Omental fat pad (tissue), 3 donors: ENCODE measurements at regions not wholly inside any gene's neighbourhood (a gene's known extent, or its start where the extent isn't known, plus 50 kb on each side); places are given as distances from the start of the nearest gene placed in this dataset.

Experiments used
- ATAC-seq: fragments of 150-250 bp; one replicate; pipeline ENCODE4 v1.9.1; 2016; ENCODE audit warnings: mild to moderate bottlenecking, moderate library complexity; ENCODE audit not compliant: low FRiP score
- DNase-seq: peaks from one replicate; pipeline ENCODE4 v3.0.0-alpha.2; 2019; ENCODE audit warnings: low spot score
- TF ChIP-seq, protein P1 (sequence below), 3 donors: fragments of 450-650 bp; IDR thresholded peaks; one replicate each; pipeline ENCODE4 v1.5.1; 2016 to 2017; ENCODE audit warnings: antibody characterized with exemption in 3 of 3, mild to moderate bottlenecking in 3 of 3, moderate library complexity in 2 of 3

DNA sequence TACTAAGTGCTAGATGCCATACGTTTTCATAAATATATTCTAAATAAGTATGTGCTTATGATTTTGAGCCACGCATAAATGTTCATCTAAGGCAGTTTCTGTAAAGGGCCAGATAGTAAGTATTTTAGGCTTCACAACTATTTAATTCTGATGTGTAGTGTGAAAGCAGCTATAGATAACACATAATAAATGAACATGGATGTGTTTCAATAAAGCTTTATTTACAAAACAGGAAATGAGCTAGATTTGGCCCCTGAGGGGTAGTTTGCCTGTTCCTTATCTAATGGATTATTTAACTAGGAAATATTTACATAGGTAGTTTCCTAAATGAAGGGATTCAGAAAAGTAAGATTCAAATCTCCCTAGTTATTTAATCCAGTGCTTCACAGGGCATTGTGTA lies 557.6 kb upstream of the PKN2 start:
- DNase-seq (no peak), ATAC-seq (no peak)
- TF ChIP-seq, protein P1, sequence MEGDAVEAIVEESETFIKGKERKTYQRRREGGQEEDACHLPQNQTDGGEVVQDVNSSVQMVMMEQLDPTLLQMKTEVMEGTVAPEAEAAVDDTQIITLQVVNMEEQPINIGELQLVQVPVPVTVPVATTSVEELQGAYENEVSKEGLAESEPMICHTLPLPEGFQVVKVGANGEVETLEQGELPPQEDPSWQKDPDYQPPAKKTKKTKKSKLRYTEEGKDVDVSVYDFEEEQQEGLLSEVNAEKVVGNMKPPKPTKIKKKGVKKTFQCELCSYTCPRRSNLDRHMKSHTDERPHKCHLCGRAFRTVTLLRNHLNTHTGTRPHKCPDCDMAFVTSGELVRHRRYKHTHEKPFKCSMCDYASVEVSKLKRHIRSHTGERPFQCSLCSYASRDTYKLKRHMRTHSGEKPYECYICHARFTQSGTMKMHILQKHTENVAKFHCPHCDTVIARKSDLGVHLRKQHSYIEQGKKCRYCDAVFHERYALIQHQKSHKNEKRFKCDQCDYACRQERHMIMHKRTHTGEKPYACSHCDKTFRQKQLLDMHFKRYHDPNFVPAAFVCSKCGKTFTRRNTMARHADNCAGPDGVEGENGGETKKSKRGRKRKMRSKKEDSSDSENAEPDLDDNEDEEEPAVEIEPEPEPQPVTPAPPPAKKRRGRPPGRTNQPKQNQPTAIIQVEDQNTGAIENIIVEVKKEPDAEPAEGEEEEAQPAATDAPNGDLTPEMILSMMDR (IDR thresholded peaks at IDR 0.05): no peak

DNA sequence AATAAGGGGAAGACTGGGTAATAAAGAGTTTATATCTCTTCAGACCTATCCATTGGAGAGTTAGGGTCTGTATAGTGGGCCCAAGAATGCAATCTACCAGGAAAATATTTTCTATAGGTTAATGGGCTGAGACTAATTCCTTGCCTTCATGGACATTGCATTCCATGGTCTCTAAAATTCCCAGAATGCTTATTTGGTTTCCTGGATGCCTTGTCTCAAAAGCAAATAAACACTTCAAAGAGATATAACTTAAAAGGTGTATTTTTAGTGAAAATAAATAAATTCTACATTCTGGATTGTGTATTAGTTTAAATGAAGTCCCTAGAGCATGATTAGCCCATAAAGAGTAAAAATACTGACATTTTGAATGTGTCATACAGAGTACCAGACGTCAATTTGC lies 550.1 kb upstream of the PKN2 start:
- DNase-seq (no peak), ATAC-seq (no peak)
- TF ChIP-seq, protein P1 (IDR thresholded peaks at IDR 0.05): no peak

DNA sequence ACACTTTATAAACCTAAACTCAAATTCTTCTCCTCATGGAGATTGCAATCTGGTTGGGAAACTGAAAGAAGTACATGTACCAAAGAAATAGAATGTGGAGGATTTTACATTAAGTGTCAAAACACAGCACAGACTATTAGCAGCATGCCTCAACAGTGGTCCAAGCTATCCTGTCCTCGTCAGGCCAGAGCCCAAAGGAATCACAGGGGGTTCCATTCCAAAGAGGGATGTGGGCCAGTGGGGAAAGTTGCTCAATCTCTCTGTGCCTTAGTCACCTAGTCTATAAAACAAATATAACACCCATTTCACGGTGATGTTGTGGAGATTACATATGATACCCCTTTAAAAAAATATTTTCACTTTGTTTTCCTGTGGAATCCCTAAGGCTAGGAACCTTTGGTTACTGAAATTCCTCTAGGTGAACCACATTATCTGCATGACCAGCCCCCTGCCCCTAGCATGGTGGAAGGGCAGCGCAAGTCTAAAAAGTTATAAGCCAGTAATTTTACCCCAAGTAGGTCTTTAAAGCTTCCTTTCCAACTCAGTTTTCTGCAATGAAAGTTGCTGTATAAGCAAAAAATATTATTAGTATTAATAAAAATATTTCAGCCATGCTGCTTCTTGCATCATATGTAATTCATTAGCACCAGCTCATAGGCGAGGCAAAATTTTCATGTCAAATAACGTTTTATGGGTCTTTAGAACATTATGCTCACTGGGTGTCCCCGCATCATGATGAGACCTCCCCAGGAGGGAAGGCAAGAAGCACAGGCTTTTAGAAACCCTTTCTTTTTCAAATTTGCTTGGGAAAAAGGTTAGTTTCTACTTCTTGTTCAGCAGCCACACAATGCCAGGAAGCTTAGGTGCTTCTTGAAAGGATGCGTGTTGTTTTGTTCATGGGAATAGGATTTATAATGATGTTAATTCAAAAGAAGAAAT lies 548.8 kb upstream of the PKN2 start:
- TF ChIP-seq, protein P1 (IDR thresholded peaks at IDR 0.05): no peak
- ATAC-seq (no peak), DNase-seq (no peak)

DNA sequence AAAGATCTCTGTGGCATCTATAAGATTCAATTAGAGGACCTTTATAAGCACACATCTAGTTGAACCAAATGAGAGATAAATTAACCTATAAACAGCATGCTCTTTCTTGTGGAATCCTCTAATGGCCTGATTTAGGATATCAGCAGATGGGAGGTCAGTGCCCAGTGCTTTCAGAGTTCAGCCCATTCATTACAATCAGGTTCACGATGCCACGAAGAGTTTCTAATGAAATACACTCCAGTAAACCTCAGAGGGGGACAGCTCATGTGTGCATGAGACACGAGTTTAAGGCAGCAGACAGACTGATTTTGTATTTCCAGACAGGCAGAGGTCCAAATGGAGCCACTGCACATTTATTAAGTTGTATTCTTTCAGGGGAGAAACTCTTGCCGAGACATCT lies 544.4 kb upstream of the PKN2 start:
- TF ChIP-seq, protein P1 (IDR thresholded peaks at IDR 0.05): no peak
- no peak for ATAC-seq

DNA sequence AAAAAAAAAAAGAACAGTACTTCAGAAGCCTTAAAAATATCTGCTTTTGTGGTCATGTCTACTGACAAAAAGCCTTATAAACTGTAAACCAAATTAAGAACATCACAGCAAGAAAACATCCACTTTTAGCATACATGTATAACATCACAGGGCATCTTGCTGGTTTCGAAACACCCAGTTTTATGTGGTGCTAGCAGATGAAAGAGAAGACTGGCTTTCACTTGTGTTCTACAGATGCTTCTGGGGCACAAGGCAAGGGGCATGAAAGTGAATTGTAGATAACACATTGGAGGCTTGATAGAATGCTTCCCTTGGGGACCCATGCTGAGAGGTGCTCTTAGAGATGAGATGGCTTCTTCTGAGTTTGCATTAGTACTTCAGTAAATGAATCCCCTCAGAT lies 543.7 kb upstream of the PKN2 start:
- TF ChIP-seq, protein P1 (IDR thresholded peaks at IDR 0.05): no peak
- DNase-seq (no peak), ATAC-seq (no peak)

More for the DNA sequence above, 544.4 kb upstream of the PKN2 start:
- no peak for DNase-seq

DNA sequence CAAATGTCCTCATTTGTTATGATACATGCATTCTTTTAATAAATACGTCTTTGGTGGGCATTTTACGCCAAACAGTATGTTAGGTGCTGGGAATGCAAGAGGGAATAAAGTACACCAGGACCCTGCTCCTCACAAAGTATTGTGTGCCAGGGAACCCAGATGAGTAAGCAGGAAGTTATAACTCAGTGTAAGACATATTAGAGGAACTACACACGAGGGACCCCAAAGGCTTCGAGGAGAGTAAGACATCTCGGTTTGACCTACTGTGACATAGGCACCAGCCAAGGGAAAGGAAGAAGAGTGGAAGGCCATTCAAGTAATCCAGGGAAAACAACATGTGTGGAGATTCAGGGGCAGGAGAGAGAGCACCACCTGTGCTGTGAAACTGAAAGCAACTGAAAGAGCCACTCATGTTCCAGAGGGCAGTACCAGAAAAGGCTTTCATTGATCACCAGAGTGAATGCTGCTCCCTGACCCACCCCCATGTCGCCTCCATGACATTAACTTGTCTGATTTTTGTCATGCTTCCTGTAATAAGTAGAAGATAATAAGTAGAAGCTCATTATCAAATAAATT lies 542.5 kb upstream of the PKN2 start:
- DNase-seq (no peak), ATAC-seq (no peak)
- TF ChIP-seq, protein P1 (IDR thresholded peaks at IDR 0.05): no peak

DNA sequence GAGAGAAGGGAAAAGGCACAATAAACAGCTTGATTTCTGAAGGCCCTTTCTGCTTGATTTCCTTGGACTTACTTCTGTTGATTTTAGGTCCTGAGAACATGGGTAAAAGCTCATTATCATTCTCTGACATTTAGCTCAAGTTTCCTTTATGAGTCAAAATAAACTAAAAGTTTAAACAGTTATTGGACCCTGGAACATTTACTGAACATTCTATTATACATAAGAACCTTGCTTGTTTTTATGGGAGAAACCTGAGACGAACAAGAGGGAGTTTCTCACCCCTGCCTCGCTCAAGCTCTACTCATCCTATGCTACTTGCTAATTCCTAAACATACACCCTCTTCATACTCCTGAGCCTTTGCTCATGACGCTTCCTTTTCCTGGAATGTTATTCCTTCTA lies 538.3 kb upstream of the PKN2 start:
- TF ChIP-seq, protein P1 (IDR thresholded peaks at IDR 0.05): no peak
- DNase-seq (no peak), ATAC-seq (no peak)
